ENCODE measurements at regions not wholly inside any gene's neighbourhood (a gene's known extent, or its start where the extent isn't known, plus 50 kb on each side); places are given as distances from the start of the nearest gene placed in this dataset.

DNA sequence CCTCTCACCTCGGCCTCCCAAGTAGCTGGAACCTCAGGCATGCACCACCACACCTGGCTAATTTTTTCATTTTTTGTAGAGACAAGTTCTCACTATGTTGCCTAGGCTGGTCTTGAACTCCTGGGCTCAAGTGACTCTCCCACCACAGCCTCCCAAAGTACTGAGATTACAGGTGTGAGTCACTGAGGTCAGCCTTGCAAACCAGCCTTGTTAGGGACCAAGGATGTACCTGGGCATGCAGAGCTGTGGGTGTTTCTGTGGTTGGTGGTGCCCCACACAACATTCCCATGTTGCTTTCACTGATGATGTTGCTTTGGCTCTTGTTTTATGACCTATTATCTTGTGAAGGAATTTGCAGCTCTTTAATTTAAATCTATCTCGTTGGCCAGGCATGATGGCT is 54.8 kb downstream of the OTUD1 start:
- H3K4me2 ChIP-seq (ENCODE audit: extremely low read depth, insufficient read depth, low read length), result no peak overlapping the region
- H3K4me1 ChIP-seq (ENCODE audit: control insufficient read depth, extremely low read depth, insufficient read depth, low read length), result no peaks in the 10 kb centered on the region
- H3K79me2 ChIP-seq (ENCODE audit: control insufficient read depth, insufficient read depth, low read length), result no peaks in the 10 kb centered on the region
- H3K27me3 ChIP-seq (ENCODE audit: control insufficient read depth, insufficient read depth, low read length), result no peaks in the 10 kb centered on the region
- no peak overlapping the region for H2AFZ ChIP-seq (ENCODE audit: low read length)
- H3K27ac ChIP-seq (ENCODE audit: insufficient read depth, low read length), result no peak overlapping the region
- no peaks in the 10 kb centered on the region for H3K9me3 ChIP-seq (ENCODE audit: control insufficient read depth, insufficient read depth, low read depth, low read length)
- no peak for DNase-seq (ENCODE audit: low read depth in 2 of 2)
- H3K9ac ChIP-seq (ENCODE audit: insufficient read depth, low read length), result no peak overlapping the region
- H4K20me1 ChIP-seq (ENCODE audit: control insufficient read depth, extremely low read depth, insufficient read depth, low read length), result no peaks in the 10 kb centered on the region
- H3K36me3 ChIP-seq (ENCODE audit: control insufficient read depth, insufficient read depth, low read length), result no peaks in the 10 kb centered on the region
- TF ChIP-seq, protein P1, sequence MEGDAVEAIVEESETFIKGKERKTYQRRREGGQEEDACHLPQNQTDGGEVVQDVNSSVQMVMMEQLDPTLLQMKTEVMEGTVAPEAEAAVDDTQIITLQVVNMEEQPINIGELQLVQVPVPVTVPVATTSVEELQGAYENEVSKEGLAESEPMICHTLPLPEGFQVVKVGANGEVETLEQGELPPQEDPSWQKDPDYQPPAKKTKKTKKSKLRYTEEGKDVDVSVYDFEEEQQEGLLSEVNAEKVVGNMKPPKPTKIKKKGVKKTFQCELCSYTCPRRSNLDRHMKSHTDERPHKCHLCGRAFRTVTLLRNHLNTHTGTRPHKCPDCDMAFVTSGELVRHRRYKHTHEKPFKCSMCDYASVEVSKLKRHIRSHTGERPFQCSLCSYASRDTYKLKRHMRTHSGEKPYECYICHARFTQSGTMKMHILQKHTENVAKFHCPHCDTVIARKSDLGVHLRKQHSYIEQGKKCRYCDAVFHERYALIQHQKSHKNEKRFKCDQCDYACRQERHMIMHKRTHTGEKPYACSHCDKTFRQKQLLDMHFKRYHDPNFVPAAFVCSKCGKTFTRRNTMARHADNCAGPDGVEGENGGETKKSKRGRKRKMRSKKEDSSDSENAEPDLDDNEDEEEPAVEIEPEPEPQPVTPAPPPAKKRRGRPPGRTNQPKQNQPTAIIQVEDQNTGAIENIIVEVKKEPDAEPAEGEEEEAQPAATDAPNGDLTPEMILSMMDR (conservative IDR thresholded peaks at IDR 0.05 in 1 of 2, IDR thresholded peaks at IDR 0.05 in 1 of 2; ENCODE audit: low read depth in 1 of 2, low read length in 2 of 2), result no peak
- TF ChIP-seq EZH2 (IDR thresholded peaks at IDR 0.05; ENCODE audit: low read length, missing control alignments), result no peak
- H3K4me3 ChIP-seq (replicated peaks in 1 of 4; ENCODE audit: control extremely low read depth in 1 of 4, insufficient read depth in 1 of 4, low read depth in 3 of 4, low read length in 4 of 4), result no peak overlapping the region

DNA sequence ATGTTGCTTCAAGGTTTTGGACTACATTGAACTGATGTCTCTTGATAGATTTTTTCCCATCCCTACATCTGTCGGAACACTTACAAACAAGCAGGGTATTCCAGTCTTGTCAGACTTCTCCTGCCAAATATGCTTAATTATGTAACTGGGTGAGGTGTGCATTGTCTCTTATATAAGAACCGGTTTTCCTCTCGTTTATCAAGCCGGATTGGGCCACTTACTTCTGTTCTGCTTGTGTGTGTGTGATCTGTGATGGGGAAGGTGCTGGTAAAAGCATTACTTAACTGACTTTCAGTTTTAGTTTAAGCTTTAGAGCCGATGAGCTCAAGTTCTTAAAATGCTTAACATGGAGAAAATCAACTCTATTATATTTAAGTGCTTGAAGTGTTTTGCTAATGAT is 57.9 kb downstream of the OTUD1 start:
- no peak overlapping the region for H3K4me3 ChIP-seq (replicated peaks in 1 of 4; ENCODE audit: control extremely low read depth in 1 of 4, insufficient read depth in 1 of 4, low read depth in 3 of 4, low read length in 4 of 4)
- TF ChIP-seq, protein P1 (conservative IDR thresholded peaks at IDR 0.05 in 1 of 2, IDR thresholded peaks at IDR 0.05 in 1 of 2; ENCODE audit: low read depth in 1 of 2, low read length in 2 of 2), result no peak

DNA sequence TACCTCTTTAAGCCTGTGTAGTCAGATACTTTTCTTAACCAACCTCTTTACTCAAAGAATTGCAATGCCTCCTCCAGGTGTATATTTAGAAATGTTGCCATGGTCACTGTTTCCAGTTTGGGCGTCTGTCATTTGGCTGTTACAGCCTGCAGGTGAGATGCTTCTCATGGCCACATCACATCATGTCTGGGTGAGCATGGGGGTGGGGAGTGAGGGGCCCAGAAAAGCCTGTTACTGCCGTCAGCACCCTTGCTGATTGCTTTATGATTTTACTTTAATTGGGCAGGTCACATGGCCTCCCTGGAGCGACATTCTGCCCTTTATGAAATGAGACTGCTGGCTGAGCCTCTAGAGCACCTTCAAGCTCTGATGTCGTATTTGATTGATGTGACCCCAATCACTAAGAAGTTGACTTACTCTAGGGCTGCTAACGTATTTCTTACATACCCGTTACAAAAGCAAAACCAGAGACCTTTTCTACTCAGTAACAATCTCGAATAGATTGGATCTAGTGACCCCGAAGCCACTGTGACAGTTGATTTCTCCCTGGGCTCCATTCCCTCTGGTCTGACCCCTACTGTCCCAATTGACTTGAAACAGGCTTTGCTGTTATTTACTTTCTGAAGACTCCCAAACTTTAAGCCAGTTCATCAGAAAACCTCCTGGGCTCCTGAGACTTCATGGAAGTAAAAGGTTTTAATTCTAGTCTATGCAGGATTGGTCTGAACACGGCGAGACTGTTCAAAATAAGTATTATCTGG is 60.7 kb downstream of the OTUD1 start:
- H3K36me3 ChIP-seq (ENCODE audit: control insufficient read depth, insufficient read depth, low read length), result no peaks in the 10 kb centered on the region

More for the DNA sequence above, 57.9 kb downstream of the OTUD1 start:
- H3K79me2 ChIP-seq (ENCODE audit: control insufficient read depth, insufficient read depth, low read length), result no peaks in the 10 kb centered on the region
- no peaks in the 10 kb centered on the region for H3K9me3 ChIP-seq (ENCODE audit: control insufficient read depth, insufficient read depth, low read depth, low read length)
- DNase-seq (ENCODE audit: low read depth in 2 of 2), result no peak
- H4K20me1 ChIP-seq (ENCODE audit: control insufficient read depth, extremely low read depth, insufficient read depth, low read length), result no peaks in the 10 kb centered on the region
- H3K9ac ChIP-seq (ENCODE audit: insufficient read depth, low read length), result no peak overlapping the region
- no peak overlapping the region for H2AFZ ChIP-seq (ENCODE audit: low read length)
- no peak overlapping the region for H3K4me2 ChIP-seq (ENCODE audit: extremely low read depth, insufficient read depth, low read length)
- no peaks in the 10 kb centered on the region for H3K4me1 ChIP-seq (ENCODE audit: control insufficient read depth, extremely low read depth, insufficient read depth, low read length)
- no peaks in the 10 kb centered on the region for H3K36me3 ChIP-seq (ENCODE audit: control insufficient read depth, insufficient read depth, low read length)
- no peak overlapping the region for H3K27ac ChIP-seq (ENCODE audit: insufficient read depth, low read length)
- H3K27me3 ChIP-seq (ENCODE audit: control insufficient read depth, insufficient read depth, low read length), result no peaks in the 10 kb centered on the region

More for the DNA sequence above, 60.7 kb downstream of the OTUD1 start:
- Histone ChIP-seq H3K9me3 (ENCODE audit: control insufficient read depth, insufficient read depth, low read depth, low read length) (no peaks in the 10 kb centered on the region), H3K4me3 (replicated peaks in 1 of 4; ENCODE audit: control extremely low read depth in 1 of 4, insufficient read depth in 1 of 4, low read depth in 3 of 4, low read length in 4 of 4) (no peak overlapping the region), H3K27me3 (ENCODE audit: control insufficient read depth, insufficient read depth, low read length) (no peaks in the 10 kb centered on the region), H3K9ac (ENCODE audit: insufficient read depth, low read length) (no peak overlapping the region), H4K20me1 (ENCODE audit: control insufficient read depth, extremely low read depth, insufficient read depth, low read length) (no peaks in the 10 kb centered on the region), H3K79me2 (ENCODE audit: control insufficient read depth, insufficient read depth, low read length) (no peaks in the 10 kb centered on the region), H3K4me2 (ENCODE audit: extremely low read depth, insufficient read depth, low read length) (no peak overlapping the region), H3K4me1 (ENCODE audit: control insufficient read depth, extremely low read depth, insufficient read depth, low read length) (no peaks in the 10 kb centered on the region), H2AFZ (ENCODE audit: low read length) (no peak overlapping the region), H3K27ac (ENCODE audit: insufficient read depth, low read length) (no peak overlapping the region)
- TF ChIP-seq, protein P1 (conservative IDR thresholded peaks at IDR 0.05 in 1 of 2, IDR thresholded peaks at IDR 0.05 in 1 of 2; ENCODE audit: low read depth in 1 of 2, low read length in 2 of 2), result no peak
- no peak for TF ChIP-seq EZH2 (IDR thresholded peaks at IDR 0.05; ENCODE audit: low read length, missing control alignments)
- DNase-seq (ENCODE audit: low read depth in 2 of 2), result no peak
